ENCODE measurements at regions not wholly inside any gene's neighbourhood (a gene's known extent, or its start where the extent isn't known, plus 50 kb on each side); places are given as distances from the start of the nearest gene placed in this dataset.
"Not testable (repeated sequence)": the region's sequence is repeated elsewhere in the genome, so short reads cannot be mapped to it uniquely, and the experiment has no call there.

DNA sequence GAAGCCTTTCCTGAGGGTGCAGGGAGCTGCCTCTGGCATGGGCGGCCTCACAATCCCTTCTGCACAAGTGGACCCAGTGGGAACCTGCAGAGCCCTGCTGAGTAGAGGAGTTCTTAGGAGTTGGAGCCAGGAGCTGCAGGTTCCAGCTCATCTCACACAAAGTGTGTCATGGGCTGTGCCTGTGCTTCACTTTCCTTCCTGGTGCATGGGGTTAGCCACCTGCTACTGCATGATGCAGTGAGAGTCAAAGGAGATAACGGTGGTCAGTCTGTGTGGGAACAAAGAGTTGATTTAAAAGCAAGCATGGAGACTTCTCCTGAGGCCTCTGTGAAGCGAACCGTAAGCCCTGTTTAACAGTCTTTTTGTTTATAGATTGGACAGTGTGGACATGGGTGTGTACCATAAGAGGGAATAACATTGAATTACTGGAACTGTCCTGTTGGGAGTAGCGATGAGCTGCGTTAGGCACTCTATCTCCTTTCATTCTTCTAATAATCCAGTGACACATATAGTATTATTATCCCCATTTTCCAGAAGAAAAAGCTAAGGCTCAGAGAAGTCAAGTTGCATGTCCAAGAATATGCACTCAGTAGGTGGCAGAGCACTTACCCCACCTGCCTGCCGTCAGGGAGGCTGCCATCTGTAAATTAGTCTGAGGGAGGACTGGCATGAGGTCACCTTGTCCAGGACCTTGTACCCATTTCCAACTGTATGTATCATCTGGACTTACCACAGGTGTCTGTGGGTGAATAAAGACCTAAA, 68.7 kb upstream of the PRR23C start:
- DNase-seq (ENCODE audit: low spot score): no peak
- FAIRE-seq: no peak

DNA sequence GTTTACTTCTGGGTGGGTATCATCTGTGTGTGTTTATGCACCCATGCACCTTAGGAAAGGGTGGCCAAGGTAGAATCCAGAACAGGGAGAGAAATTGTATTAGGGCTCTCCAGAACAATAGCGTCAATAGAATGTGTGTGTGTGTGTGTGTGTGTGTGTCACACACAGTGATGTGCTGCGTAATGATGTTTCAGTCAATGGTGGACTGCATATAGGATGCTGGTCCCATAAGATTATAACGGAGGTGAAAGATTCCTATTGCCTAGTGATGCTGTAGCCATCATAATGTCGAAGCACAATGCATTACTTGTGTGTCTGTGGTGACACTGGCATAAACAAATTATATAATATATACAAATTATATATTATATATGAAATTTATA, 69.3 kb upstream of the PRR23C start:
- FAIRE-seq (no peak), DNase-seq (ENCODE audit: low spot score) (no peak)

DNA sequence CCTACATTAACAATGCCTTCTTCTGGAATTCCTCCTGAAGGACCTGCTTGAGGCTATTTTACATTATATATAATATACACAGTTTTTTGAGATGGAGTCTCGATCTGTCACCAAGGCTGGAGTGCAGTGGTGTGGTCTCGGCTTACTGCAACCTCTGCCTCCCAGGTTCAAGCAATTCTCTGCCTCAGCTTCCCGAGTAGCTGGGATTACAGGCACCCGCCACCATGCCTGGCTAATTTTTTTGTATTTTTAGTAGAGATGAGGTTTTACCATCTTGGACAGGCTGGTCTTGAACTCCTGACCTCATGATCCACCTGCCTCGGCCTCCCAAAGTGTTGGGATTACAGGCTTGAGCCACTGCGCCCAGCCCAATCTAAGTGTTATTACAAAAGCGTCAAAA, 71.9 kb upstream of the PRR23C start:
- not testable (repeated sequence) for FAIRE-seq; DNase-seq (ENCODE audit: low spot score)

DNA sequence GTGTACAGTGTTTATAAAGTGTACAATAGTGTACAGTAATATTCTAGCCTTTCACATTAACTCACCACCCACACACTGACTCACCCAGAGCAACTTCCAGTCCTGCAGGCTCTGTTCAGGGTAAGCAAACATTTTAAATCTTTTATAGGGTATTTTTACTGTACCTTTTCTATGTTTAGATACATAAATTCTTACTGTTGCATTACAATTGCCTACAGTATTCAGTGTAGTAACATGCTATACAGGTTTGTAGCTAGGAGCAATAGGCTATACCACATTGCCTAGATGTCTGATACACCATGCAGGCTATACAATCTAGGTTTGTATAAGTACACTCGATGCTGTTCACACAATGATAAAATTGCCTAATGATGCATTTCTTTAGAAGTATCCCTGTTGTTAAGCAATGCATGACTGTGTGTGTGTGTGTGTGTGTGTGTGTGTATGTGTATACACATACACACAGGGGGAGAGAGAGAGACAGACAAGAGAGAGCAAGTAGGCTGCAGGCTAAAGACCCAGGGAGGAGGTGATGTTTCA, 72.5 kb upstream of the PRR23C start:
- FAIRE-seq (no peak), DNase-seq (ENCODE audit: low spot score) (no peak)

DNA sequence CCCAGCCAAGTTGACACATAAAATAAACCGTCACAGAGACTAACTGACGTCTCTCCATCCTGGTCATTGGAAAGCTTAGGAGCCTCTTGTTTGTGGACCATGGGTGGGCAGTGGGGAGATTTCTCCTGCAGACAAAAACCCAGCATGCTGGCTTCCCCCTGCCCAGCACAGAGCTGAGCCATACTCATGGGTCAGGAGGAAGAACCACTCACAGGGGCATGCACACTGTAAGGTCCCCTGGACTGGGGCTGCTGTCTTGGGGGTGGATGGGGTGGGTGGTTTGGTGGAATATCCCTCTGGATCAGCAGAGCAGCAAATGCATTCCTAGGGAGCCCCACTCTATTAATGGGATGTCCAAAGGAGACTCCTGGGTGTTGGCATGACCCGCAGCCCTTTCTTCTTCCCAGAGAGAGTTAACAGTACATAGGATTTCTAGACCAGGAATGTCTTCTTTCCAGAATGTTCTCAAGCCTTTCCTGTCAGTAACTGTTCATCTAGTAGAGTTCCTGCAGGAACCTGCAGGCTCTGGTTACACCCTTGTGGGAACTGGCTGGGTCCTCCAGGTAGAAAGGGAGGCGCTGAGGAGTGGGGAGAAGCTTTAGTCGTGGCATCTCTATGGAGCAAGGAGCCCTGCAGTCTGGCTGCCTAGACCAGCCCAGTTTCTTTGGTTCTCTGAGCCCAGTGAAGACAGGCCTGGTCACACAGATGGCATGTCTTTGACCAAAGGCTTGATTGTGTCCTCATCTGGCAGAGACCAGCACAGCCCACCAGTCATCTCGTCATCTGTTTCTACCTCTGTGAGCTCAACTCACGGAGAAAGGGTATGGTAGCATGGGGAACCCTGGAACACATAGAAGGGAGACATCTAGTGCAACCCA, 73.4 kb upstream of the PRR23C start:
- DNase-seq (ENCODE audit: low spot score): no peak

DNA sequence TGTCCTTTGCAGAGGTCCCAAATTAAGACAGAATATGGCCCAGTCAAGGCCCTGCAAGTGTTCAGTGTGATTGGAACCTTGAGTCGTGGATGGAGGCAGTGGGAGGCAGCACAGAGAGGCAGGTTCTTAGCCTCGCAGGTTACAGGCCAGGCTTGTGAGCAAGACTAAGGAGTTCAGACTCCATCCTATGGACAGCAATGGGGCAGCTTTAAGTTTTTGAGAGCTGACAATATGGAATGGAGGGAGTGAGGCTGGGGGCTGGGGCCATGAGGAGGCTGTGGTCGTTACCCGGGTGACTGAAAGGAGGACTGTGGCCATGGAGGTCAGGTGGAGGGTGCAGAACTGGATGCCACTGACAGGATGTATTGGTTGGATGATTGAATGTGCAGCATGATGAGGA, 74.1 kb upstream of the PRR23C start:
- DNase-seq (ENCODE audit: low spot score) (no peak), FAIRE-seq (no peak)

More for the DNA sequence above, 73.4 kb upstream of the PRR23C start:
- FAIRE-seq: no peak

DNA sequence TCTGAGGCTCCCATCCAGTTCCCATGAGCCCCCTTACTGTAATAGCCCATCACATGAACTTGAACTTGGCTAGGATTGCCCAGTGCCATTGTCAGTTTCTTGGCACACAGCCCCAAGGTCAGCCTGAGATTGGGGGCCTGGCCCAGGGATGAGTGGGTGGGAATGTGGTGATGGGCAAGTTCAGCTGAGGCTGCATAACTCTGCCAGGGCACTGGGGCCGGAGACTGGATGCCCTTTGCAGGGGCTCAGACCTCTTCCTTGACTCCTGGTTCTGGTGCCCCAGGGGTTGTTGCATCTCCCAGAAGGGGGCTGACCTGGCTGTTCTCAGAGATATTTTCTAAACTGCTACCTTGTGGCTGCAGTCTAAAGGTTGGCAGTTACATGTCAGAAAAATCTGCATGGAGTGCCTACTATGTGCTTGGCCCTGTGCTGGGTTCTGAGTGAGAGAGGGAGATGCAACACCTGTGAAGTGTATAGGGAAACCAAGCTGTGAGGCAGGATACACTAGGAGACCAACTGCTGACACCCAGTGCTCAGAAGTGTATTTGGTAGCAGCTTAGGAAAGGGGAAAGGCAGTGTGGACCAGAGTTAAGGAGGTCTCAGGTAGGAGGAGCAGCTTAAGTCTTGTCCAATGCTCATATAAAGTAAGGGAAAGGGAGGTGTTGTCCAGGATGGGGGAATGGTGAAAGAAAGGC, 74.8 kb upstream of the PRR23C start:
- FAIRE-seq (no peak), DNase-seq (ENCODE audit: low spot score) (no peak)

DNA sequence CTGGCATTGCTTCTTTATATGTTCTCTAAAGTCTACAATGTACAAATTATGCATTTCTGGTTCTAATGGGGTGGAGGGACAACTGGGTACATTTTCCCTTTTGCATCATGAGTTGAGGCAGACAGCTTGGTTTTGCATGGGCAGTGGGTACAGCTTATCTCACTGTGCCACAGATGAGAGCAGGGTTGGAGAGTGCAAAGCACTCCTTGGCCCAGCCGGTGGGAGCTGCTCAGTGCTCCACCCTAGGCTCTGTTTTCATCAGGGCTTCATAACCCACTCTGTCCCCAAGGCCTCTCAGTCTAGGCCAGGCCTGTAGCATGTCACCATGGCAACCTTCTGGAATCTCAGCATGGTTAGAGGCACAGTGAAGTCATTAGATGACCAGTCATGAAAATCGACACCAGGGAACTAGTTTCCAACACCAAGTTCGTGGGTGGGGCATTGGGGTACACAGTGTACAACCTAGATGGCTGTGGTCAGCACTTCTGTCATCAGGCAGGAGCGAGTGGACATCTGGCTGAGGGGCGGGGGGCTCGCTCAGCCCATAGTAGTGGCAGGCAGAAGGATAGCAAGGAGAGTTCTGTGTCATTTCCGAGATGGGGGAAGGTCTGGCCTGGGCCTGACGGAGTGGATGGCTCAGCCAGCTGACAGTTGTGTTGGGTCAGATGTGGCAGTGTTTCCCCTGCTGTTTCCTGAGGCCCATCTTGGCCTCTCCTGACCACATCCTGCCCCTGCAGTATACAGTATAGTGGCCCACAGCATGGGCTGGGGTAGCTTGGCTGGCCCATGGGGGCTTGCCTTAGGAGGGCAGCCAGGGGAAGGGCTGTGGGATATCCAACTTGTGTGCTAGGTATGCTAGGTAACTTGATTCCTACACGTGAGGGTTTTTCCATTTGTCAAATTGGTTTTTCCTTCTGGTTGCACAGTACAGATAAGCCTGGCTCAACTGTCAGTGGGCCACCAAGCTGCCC, 75.7 kb upstream of the PRR23C start:
- peak; percentile 55 for DNase-seq (ENCODE audit: low spot score)
- FAIRE-seq: no peak

DNA sequence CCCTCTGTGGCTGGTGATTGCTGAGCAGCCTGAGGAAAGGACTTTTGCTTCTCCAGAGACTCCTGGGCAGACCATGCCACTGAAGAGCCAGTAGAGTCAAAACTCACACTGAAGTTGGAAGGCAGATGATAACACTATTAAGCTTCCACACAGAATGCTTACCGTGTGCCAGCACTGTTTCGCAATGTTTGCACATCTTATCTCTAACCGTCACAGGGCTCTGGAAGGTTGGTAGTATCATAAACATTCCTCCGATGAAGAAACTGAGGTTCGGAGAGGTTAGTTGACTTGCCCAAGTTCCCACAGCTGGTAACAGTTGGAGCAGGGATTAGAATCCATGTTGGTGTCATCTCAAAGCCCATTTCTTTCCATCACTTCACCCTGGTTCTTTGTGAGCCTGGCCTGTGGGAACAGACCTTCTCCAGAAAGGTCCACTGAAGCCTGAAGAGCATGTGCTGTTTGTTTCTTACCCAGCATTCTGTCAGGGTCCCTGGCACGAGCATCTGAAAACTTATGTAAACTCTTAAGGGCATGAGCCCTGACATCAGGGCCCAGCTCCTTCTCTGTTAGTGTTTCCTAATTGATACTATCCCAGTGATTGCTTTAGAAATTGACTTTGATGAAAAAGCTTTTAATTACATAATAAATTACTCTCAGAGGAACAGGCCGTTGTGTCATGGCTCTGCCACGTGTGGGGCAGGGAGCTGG, 77.0 kb upstream of the PRR23C start:
- FAIRE-seq (no peak), DNase-seq (ENCODE audit: low spot score) (no peak)

DNA sequence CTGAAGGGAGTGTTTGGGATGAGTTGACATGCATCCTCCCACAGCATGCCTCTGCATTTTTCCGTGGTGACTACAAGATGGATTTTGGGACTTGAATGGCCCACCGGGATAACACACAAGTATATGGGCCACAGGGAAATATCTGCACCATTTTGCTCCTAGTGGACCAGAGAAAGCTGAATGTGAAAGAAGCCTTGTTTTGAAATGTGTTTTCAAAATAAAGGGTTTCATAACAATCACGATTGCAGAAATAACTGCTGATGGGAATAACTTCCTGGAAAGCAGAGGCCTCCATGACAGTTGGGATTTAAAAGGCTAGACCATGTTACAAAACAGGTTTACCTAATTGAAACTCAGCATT, 77.5 kb upstream of the PRR23C start:
- no peak for FAIRE-seq

DNA sequence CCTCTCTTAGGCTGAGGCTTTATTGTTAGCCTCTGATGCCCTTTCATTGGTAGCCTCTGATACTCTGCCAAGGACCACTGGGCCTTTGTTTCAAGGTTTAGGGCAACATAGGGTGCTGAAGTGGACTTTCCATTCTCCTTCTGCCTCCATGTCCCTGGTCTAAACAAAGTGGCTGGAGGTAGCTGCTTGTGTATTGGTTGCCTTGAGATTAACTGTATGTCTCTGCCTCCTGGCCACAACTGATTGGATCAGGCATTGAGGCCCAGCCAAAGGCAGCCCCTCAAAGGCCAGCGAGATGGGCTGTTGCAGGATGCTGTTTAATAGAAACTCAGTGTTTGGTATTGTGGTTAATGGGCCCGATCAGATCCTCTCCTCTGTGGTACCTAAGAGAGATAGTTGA, 77.9 kb upstream of the PRR23C start:
- DNase-seq (ENCODE audit: low spot score) (no peak), FAIRE-seq (no peak)

More for the DNA sequence above, 77.5 kb upstream of the PRR23C start:
- no peak for DNase-seq (ENCODE audit: low spot score)

DNA sequence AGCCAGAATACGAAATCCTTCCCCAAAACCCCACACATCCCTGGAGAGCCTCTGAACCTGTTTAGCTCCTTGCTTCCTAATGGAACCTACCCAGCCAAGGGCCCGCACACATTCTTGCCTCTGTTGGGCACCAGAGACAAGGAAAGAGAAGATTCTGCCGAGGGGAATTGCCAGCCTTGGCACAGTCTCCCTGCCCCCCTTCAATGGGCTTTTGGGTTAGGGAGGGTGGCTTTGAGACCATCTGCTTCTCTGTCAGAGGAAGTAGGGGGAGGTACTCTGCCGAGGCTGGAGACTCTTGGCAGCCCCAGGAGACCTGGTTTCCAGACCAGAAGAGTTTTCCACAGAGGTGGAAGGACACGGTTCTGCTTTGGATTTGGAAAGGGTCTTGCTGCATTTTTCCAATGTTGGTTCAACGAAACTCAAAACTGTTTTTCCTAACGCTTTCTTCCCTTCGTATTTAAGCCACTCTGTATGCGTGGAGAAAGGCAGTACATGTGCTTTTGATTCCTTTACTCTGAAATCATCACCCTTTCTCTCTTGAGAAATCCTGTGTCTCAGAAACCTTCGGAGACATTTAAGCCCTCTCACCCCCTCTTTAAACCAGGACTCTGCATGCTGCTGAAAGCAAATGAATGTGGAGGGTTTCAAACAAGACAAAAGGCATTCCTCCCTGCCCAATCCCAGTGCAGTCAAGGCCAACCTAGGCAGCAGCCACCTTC, 78.8 kb upstream of the PRR23C start:
- no peak for DNase-seq (ENCODE audit: low spot score)
- FAIRE-seq: no peak

DNA sequence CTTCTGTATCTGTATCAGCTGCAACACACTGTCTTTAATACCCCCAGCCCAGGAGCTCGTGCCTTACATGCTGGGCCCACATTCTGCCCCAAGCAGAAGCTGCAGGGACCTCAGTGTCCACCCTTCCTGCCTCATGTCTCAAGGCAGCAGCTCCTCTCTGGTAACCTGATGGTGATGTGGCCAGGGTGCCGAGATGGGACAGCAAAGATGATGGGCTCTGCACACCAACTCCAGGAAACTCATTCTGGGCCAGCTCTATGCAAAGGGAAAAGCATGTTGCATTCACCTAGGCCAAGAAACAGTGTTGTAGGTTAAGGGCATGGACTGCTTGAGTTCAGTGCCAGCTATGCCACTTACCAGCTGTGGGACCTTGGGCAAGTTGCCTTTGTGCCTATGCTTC, 79.5 kb upstream of the PRR23C start:
- FAIRE-seq: no peak

DNA sequence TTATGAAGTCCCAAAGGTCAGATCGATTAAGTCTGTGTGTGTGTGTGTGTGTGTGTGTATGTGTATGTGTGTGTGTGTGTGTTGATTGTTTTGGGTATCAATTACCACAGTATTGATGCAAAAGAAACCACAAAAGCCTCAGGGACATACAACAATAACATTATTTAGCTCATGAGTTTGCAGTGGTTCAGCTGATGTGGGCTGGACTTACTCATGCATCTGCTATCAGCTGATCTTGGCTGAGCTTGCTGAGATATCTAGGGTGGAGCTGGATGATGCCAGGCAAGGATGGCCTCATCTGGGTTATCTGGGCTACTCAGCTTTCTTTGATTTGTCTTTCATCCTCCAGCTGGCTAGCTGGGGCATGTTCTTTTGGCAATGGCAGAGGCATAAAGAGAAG, 82.4 kb upstream of the PRR23C start:
- no peak for FAIRE-seq

More for the DNA sequence above, 79.5 kb upstream of the PRR23C start:
- DNase-seq (ENCODE audit: low spot score): no peak

DNA sequence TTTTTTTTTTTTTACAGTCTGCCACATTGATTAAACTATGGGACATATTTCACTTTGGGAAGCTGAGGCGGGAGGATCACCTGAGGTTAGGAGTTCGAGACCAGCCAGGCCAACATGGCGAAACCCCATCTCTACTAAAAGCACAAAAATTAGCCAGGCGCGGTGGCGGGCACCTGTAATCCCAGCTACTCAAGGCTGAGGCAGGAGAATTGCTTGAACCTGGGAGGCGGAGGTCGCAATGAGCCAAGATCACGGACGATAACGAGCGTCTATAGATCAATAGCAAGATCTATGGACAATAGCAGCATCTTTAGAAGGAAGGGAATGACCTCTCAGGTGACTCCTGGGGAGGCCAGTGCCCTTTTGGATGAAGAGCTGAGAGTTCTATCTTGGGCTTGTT, 82.9 kb upstream of the PRR23C start:
- FAIRE-seq: not testable (repeated sequence)

More for the DNA sequence above, 82.4 kb upstream of the PRR23C start:
- DNase-seq (ENCODE audit: low spot score): no peak

DNA sequence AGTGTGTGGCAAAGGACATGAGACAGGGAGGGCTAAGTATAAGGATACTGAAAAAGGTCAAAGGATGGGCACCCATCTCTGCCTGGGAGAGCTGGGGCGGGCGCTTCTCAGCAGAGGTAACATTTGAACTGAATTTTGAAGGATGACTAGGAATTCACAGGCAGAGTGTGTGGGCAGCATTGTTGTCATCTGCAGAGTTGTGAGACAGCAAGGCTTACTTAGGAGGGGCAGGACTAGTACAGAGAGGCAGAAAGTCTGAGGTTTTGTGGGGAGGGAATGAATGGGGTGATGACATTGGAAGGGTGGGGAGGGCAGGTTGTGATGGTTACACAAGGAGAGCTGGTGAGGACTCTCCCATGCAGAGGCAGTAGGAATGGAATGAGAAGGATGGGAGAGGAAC, 84.1 kb upstream of the PRR23C start:
- DNase-seq (ENCODE audit: low spot score) (no peak), FAIRE-seq (no peak)

More for the DNA sequence above, 82.9 kb upstream of the PRR23C start:
- not testable (repeated sequence) for DNase-seq (ENCODE audit: low spot score)

DNA sequence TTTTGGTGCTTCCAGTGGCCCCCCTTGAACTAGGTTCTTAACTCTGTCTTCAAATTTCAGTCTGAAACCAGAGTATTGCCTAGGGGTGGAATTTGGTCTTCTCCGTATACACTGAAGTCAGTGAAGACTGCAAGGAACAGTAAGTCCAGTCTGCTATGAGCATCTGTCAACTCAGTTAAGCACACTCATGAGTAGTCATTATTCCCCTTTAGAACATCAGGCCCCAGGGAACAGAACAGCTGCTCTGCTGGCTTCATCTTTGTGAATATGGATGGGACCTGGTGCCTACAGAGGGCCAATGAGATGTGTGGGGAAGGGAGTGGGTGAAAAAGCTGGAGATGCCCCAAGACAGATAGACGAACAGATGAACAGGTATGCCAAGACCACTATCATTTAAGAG, 85.2 kb upstream of the PRR23C start:
- FAIRE-seq (no peak), DNase-seq (ENCODE audit: low spot score) (no peak)

DNA sequence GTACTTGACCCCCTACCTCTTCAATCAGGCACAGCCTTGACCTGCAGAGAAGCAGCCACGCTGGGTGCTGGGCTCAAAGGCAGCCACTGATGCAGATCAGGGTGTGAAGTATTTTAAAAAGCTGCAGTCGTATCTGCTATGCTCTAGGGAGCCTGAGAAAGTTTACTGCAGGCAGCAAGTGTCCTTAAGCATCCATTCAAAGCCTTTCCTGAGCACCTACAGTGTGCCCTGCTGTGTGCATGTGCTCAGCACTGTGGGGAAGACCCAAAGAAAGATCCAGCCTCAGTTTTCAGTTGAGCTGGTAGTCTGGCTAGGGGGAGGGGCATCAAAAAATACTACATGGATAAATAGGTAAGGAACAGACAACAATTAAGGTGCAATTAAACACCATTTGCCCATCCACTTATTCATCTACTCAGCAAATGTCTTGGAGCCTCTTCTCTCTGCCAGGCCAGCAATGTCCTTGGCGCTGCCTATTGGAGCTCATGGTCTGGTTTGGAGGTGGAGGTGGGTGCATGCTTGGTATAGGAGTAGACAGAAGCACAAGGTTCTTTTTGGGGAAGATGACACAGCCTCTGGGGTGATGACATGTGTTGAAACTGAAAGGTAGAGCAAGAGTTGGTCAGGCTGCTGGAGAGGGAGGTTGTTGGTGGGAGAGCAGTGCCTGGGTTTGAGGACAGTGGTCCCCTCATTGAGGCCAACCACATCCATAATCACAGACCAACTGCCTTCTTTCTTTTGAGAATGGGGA, 85.9 kb upstream of the PRR23C start:
- FAIRE-seq (no peak), DNase-seq (ENCODE audit: low spot score) (no peak)

DNA sequence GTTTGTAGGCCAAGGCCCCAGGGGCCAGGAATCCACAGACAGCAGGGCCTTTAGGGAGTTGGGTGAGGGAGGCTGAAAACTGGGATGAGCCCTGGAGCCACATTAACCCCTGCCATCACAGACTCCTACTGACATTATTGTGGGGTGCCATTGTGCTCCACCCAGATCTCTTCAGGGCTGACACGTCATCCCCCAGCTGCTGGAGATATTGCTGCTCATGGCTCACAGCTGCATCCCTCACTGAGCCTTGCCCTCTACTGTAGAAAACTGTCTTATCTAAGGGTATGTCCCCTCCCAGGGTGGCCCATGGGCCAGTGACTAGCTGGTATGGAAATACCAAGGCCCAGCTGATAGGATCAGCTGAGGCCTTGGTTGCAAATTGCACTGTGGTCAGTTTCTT, 87.3 kb upstream of the PRR23C start:
- DNase-seq (ENCODE audit: low spot score): no peak
- no peak for FAIRE-seq
